HG03432 (cell line): ENCODE measurements at regions not wholly inside any gene's neighbourhood (a gene's known extent, or its start where the extent isn't known, plus 50 kb on each side); places are given as distances from the start of the nearest gene placed in this dataset.
"Not testable (repeated sequence)": the region's sequence is repeated elsewhere in the genome, so short reads cannot be mapped to it uniquely, and the experiment has no call there.

Source experiments
- ATAC-seq: cut with Tn5 transposase; IDR thresholded peaks from one replicate; pipeline ENCODE4 v1.9.1; 2021; ENCODE audit warnings: mild to moderate bottlenecking, moderate library complexity; ENCODE audit not compliant: unreplicated experiment

- ATAC-seq: no peak
Observed at GRCh38 chr9:113664181-113664875, 200.8 kb downstream of the RGS3 start.

- ATAC-seq: no peak
Observed at GRCh38 chr9:113665064-113665463, 201.5 kb downstream of the RGS3 start.

DNA sequence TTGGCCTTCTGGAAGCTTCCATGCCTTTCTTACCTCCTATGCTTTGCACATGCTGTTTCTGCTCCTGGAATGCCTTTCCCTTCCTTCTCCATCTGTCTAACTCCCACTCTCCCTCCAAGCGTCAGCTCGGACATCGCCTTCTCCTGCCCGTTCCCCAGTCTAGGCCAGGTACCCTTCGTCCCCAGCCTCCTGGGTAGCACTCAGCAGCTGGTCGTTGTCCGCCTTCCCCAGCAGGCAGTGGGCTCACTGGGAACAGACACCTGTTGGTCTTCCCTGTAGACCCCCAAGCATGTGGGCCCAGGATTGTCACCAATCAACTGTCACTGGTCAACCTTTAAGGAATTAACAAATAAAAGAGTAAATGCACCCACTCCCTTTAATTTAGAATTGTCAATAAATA lies 202.2 kb downstream of the RGS3 start:
- no peak for ATAC-seq

DNA sequence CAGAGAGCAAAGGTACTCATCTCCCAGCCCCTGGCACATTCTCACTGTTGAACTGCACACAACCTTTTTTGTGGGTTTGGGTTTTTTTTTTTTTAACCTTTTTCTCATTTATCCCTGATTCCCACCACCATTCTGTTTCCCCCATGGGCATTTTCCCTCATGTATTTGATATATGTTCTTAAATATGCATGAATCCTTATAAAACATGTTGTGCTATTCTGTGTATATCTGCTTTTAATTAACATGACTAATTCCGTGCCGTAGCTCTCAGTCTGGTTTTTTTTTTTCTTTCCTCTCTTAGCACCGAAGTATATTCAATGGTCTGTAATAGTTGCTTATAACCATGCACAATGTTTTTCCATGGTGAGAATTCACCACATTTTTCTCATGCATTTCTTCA lies 204.5 kb downstream of the RGS3 start:
- ATAC-seq: no peak

DNA sequence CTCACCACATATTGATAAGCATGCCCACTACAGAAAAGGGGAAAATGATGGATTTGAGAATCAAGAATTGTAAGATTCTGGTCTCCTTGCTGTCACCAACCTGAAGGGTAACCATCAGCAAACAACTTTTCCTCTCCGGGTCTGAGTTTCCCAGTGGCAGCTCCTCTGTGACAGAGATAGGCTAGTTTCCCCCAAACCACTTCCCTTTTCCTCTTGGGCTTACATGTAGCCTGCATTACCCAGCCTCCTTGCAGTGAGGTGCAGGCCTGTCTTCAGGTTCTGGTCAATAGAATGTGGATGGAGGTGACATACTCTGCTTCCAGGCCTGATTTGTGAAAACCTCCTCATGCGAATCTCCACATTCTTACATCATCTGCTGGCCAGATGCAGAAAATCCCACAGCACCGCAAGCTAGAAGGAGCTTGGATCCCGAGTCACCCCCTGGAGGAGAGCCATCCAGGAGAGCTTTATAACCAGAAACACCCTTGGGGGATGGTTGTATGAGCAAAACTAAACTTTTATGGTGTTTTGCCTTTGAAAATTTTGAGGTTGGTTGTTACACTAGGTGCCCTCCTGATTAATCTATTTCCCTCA lies 206.1 kb downstream of the RGS3 start:
- ATAC-seq: no peak

DNA sequence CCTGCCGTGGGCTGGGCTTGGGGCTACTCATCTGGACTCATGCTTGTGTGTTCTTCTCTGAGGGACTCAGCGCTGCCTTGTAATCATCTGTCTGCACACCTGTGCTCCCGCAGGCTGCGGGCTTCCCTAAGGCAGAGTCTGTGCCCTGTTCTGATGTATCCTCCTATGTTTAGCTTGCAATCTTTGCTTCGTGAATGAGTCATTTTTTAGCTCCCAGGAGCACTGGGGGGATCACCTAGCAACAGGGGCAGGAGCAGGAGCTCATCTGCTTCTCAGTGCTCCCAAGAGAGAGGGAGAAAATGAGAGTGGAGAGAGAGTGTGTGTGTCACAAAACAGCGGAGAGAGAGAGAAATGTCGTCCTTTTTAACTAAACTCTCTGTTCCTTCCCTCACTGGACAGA lies 202.4 kb upstream of the ZNF618 start:
- ATAC-seq: no peak

- ATAC-seq: no peak
Observed at GRCh38 chr9:113674436-113674835, 201.7 kb upstream of the ZNF618 start.

- no peak for ATAC-seq
Observed at GRCh38 chr9:113675475-113675941, 200.6 kb upstream of the ZNF618 start.

GRCh38 chr9:113677057-113677456 lies 199.1 kb upstream of the ZNF618 start:
- no peak for ATAC-seq

GRCh38 chr9:113677569-113677968 lies 198.5 kb upstream of the ZNF618 start:
- ATAC-seq: no peak

DNA sequence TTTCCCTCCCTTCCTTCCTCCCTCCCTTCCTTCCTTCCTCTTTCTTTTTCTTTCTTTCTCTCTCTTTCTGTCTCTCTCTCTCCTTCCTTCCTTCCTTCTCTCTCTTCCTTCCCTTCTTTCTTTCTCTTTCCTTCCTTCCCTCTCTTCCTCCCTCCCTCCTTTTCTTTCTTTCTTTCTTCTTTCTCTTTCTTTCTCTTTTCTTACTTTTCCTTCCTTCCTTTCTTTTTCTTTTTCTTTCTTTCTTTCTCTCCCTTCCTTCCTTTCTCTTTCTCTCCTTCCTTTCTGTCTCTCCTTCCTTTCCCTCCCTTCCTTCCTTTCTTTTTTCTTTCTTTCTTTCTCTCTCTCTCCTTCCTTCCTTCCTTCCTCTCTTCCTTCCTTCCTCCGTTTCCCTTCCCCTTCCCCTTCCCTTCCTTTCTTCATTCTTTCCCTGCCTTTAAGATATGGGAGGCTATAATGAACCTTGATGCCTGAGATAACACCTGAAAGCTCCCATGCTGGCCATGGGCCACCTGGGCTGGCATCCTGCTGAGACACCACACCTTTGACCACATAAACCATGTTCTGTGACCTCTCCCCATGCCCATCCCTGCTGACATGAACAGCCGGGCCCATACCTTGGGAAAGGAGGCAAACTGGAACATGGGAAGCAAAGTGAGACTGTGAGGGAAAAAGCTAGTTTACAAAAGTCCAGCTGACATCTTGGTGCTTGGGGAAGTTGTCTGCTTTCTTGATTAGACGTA lies 197.8 kb upstream of the ZNF618 start:
- ATAC-seq: no peak

DNA sequence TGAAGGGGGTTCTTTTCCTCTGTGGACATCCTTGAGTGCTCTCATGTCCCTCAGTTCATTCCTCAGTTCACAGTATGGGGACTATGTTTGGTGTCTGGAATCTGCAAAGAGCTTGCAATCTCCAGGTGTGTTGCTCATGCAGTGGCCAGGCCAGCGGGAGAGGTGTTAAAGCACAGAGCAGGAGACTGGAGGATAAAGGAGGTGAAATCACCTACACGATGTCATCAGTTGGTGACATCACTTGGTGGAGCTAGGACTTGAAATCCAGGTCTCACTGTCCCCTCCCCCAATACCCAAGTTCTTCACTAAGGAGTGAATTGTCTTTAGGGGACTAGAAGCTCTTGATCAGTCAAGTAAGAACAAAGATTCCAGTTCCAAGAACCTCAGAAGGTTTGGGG lies 197.3 kb upstream of the ZNF618 start:
- no peak for ATAC-seq

GRCh38 chr9:113682297-113682771 lies 193.8 kb upstream of the ZNF618 start:
- ATAC-seq: no peak

DNA sequence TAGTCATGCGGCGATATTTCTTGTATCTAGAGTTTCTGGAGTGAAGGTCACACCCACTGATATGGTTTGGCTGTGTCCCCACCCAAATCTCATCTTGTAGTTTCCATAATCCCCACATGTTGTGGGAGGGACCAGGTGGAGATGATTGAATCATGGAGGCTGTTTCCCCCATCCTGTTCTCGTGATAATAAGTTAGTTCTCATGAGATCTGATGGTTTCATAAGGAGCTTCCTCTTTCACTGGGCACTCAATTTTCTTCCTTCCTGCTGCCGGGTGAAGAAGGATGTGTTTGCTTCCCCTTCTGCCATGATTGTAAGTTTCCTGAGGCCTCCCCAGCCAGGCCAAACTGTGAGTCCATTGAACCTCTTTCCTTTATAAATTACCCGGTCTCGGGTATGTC lies 190.5 kb upstream of the ZNF618 start:
- ATAC-seq: not testable (repeated sequence)

DNA sequence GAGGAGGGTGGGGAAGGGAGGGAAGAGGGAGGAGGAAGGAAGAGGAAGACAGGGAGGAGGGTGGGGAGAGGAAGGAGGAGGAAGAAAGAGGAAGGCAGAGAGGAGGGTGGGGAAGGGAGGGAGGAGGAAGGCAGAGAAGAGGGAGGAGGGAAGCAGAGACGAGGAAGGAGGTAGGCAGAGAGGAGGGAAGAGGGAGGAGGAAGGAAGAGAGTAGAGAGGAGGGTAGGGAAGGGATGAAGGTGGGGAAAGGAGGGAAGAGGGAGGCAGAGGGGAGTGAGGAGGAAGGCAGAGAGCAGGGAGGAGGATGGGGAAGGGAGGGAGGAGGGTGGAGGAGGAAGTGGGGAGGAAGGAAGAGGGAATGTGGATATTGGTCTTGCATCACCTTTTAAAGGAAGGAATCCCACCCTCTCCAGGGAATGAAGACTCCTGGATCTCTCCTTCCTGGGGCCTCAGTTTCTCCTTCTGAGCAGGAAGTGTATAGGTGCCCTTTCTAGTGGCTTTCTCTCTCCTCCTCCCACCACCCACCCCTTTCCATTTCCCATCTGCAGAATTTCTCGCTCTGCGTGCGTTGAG lies 188.9 kb upstream of the ZNF618 start:
- no peak for ATAC-seq

DNA sequence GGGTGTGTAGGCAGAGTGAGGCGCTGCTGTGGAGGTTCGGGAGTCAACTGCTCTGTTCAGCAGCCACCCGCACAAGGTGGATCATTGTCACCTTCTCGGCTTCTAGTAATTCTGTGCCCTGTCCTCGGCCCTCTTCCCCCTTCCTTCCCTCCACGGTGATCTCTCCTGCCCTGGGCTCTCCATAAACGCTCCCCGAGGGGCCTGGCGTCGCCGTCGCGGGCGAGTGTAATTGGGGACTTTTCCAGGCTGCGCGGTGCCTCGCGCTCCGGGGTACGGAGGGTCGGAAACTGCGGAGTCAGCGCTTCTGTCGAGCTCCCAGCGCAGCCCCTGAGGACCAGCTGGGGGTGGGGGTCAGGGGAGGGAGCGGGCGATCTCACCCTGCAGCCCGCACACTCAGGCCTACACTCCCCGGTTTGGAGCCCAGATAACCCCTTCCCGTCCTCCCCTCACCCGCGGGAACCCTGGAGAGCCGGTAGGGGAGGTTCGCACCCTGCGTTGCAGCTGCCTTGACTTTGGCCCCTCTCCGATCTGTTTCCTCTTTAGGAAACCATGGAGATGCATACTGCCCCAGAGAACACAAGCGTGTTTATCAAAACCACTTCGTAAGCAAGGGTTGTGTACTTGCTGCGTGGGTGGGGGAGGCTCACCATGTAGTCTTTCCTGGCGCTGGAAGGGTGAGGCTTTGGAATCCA lies 188.3 kb upstream of the ZNF618 start:
- ATAC-seq: no peak

GRCh38 chr9:113690055-113690740 lies 185.9 kb upstream of the ZNF618 start:
- ATAC-seq: peak; percentile 63

DNA sequence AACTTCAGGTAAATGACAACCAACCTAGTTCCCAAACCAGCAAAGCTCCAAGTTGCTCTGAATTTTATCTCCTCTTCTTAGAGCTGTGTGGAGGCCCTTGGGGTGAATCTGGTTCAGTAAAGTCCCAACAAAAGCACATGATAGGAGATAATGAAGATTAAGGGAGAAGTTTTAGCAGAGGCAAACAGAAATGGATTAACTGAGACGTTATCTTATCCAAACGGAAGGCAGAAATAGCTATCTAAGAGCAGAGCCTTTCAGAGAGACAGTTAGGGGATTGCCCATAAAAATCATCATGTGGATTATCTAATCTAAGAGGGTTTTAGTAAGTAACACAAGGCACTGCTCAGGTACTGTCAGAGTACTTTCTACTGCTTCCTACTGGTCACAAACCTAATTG lies 183.9 kb upstream of the ZNF618 start:
- no peak for ATAC-seq

- no peak for ATAC-seq
Observed at GRCh38 chr9:113694912-113695311, 181.2 kb upstream of the ZNF618 start.

DNA sequence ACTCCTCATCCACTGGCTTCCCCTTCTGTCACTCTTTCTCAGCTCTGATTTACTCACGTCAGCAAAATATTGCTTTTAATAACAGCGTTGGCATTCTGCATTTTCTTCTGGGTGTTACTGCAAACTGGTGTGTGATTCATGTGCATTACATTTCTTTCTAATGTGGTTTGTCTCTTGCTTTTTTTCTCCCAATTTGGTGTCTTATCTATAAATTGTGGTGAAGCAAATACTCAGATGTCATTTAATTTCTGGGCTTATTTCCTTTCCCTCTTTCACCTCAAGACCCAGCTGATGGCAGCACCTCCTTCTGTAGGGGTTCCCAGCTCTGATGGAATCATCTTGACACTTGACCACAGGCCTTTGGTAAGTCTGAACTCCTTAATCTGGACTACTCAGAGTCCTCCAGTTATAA lies 180.7 kb upstream of the ZNF618 start:
- no peak for ATAC-seq
